Spleen (tissue), 11 donors: ENCODE measurements at regions not wholly inside any gene's neighbourhood (a gene's known extent, or its start where the extent isn't known, plus 50 kb on each side); places are given as distances from the start of the nearest gene placed in this dataset.

Experiments
- DNase-seq: peaks from one replicate; pipeline ENCODE4 v3.0.0-alpha.2; 2020
- H3K27ac ChIP-seq, 8 donors: fragments of 200-600 bp; sonication (generic) in 7 of 8; 1 replicate in 4 of 8; 2 replicates in 4 of 8; pipeline versions ENCODE4 v1.5.0 to v1.8.0; 2016 to 2021; ENCODE audit warnings: inconsistent platforms in 4 of 8, mild to moderate bottlenecking in 4 of 8, moderate library complexity in 1 of 8
- H3K27me3 ChIP-seq, 7 donors: fragments of 200-600 bp; sonication (generic) in 6 of 7; replicated peaks in 1 of 7; 1 replicate in 4 of 7; 2 replicates in 3 of 7; pipeline versions ENCODE4 v1.5.0 to v1.8.0; 2016 to 2021; ENCODE audit warnings: inconsistent platforms in 3 of 7, mild to moderate bottlenecking in 1 of 7
- H3K36me3 ChIP-seq, 6 donors: fragments of 200-600 bp; sonication (generic) in 5 of 6; 1 replicate in 4 of 6; 2 replicates in 2 of 6; pipeline versions ENCODE4 v1.5.0 to v1.8.0; 2016 to 2021; ENCODE audit warnings: inconsistent platforms in 2 of 6
- H3K4me1 ChIP-seq, 6 donors: fragments of 200-600 bp; sonication (generic) in 5 of 6; 1 replicate in 3 of 6; 2 replicates in 3 of 6; pipeline versions ENCODE4 v1.5.0 to v1.8.0; 2016 to 2021; ENCODE audit warnings: inconsistent platforms in 3 of 6
- H3K4me3 ChIP-seq, 8 donors: fragments of 200-600 bp; sonication (generic) in 7 of 8; 1 replicate in 4 of 8; 2 replicates in 4 of 8; pipeline versions ENCODE4 v1.5.0 to v1.8.0; 2016 to 2021; ENCODE audit warnings: inconsistent platforms in 4 of 8, mild to moderate bottlenecking in 4 of 8, moderate library complexity in 2 of 8
- H3K9me3 ChIP-seq, 8 donors: fragments of 200-600 bp; sonication (generic) in 7 of 8; 1 replicate in 4 of 8; 2 replicates in 4 of 8; pipeline versions ENCODE4 v1.5.0 to v1.8.0; 2016 to 2021; ENCODE audit warnings: inconsistent platforms in 4 of 8
- CTCF ChIP-seq, 11 experiments: fragments of 200-600 bp in 7 of 11; fragments of 450-650 bp in 4 of 11; sonication (generic) in 4 of 11; IDR thresholded peaks in 8 of 11; conservative IDR thresholded peaks in 3 of 11; 1 replicate in 7 of 11; 2 replicates in 4 of 11; pipeline versions ENCODE4 v1.4.0 to v1.8.0; 2016 to 2021; ENCODE audit warnings: antibody characterized with exemption in 11 of 11, inconsistent platforms in 4 of 11, mild to moderate bottlenecking in 1 of 11
- POLR2A ChIP-seq, 3 donors: fragments of 450-650 bp; IDR thresholded peaks; one replicate each; pipeline ENCODE4 v1.5.1; 2017; ENCODE audit warnings: antibody characterized with exemption in 3 of 3, mild to moderate bottlenecking in 1 of 3
- POLR2AphosphoS5 ChIP-seq, 3 donors: sonication (generic); formaldehyde crosslinking; IDR thresholded peaks; one replicate each; pipeline ENCODE4 v1.5.1; 2017; ENCODE audit warnings: antibody characterized with exemption in 3 of 3
- WGBS, 5 donors: extraction: QIAGEN DNeasy Blood & Tissue Kit in 3 of 5; methylation state at CpG; one replicate each; pipeline versions ENCODE4 v1.1.5 to v1.1.7; 2013 to 2018; 5-methylcytosine and 5-hydroxymethylcytosine counted together
- intact Hi-C: fragments of 100-400 bp; cut with DNase I; formaldehyde crosslinking; loops from one replicate; pipeline ENCODE4 v1.15.0; 2023; ENCODE audit warnings: low total_unique reads
- donor health status: healthy with polysubstance abuse.
- donor health status: DM: no; HTN: no; CAD: no; lungs with moderate emphysema.
- donor health status: DM: no; HTN: no; CAD: no.
- donor health status: Bipolar disorder and iron deficiency.
- donor health status: healthy.
- donor health status: DM: no; HTN: no; CAD: no.
- donor health status: DM: yes; HTN: yes; CAD: no.

GRCh38 chr3:146881356-146881755, 276.2 kb upstream of the PLSCR5 start:
- Histone ChIP-seq H3K4me3 (no peak overlapping the region), H3K36me3 (no peaks in the 10 kb centered on the region), H3K27me3 (no peaks in the 10 kb centered on the region), H3K9me3 (peaks cover 0 to 4% (median 0%) of the 10 kb centered on the region in 8 donors), H3K4me1 (no peaks in the 10 kb centered on the region), H3K27ac (no peak overlapping the region)
- DNase-seq, result no peak
- no peak for TF ChIP-seq CTCF (IDR thresholded peaks at IDR 0.05 in 8 of 11, conservative IDR thresholded peaks at IDR 0.05 in 3 of 11)
- no peak for TF ChIP-seq POLR2A (IDR thresholded peaks at IDR 0.05)
- no peak for TF ChIP-seq POLR2AphosphoS5 (IDR thresholded peaks at IDR 0.05)
- WGBS, 5 donors, result 69 to 84% (median 79%) methylated on average over 6 of the region's 6 CpGs
- intact Hi-C loops, result no loop called here

- intact Hi-C loops, result no loop called here
Observed at GRCh38 chr3:146873748-146874147, 268.6 kb upstream of the PLSCR5 start.

GRCh38 chr3:146865175-146865755, 260.1 kb upstream of the PLSCR5 start:
- no peak for DNase-seq
- no peak overlapping the region for H3K4me3 ChIP-seq
- peaks cover 0 to 5% (median 0%) of the 10 kb centered on the region in 8 donors for H3K9me3 ChIP-seq
- intact Hi-C loops, result no loop called here
- no peak for TF ChIP-seq POLR2AphosphoS5 (IDR thresholded peaks at IDR 0.05)
- TF ChIP-seq POLR2A (IDR thresholded peaks at IDR 0.05), result no peak
- TF ChIP-seq CTCF (IDR thresholded peaks at IDR 0.05 in 8 of 11, conservative IDR thresholded peaks at IDR 0.05 in 3 of 11), result no peak
- no peak overlapping the region for H3K27ac ChIP-seq
- no peaks in the 10 kb centered on the region for H3K4me1 ChIP-seq
- WGBS, 5 donors, result 52 to 65% (median 62%) methylated on average over 7 of the region's 7 CpGs
- H3K27me3 ChIP-seq, result no peaks in the 10 kb centered on the region
- H3K36me3 ChIP-seq, result no peaks in the 10 kb centered on the region

More at GRCh38 chr3:146873748-146874147, 268.6 kb upstream of the PLSCR5 start:
- TF ChIP-seq CTCF (IDR thresholded peaks at IDR 0.05 in 8 of 11, conservative IDR thresholded peaks at IDR 0.05 in 3 of 11) (no peak), POLR2A (IDR thresholded peaks at IDR 0.05) (no peak), POLR2AphosphoS5 (IDR thresholded peaks at IDR 0.05) (no peak)
- no peaks in the 10 kb centered on the region for H3K27me3 ChIP-seq
- H3K4me1 ChIP-seq, result no peaks in the 10 kb centered on the region
- peaks cover 3 to 47% (median 28%) of the 10 kb centered on the region in 8 donors for H3K9me3 ChIP-seq
- no peak overlapping the region for H3K27ac ChIP-seq
- no peak for DNase-seq
- no peak overlapping the region for H3K4me3 ChIP-seq
- no peaks in the 10 kb centered on the region for H3K36me3 ChIP-seq

GRCh38 chr3:146861262-146861661, 256.1 kb upstream of the PLSCR5 start:
- no peak overlapping the region for H3K4me3 ChIP-seq
- no peaks in the 10 kb centered on the region for H3K4me1 ChIP-seq
- TF ChIP-seq POLR2A (IDR thresholded peaks at IDR 0.05) (no peak), POLR2AphosphoS5 (IDR thresholded peaks at IDR 0.05) (no peak), CTCF (IDR thresholded peaks at IDR 0.05 in 8 of 11, conservative IDR thresholded peaks at IDR 0.05 in 3 of 11) (no peak)
- H3K36me3 ChIP-seq, result no peaks in the 10 kb centered on the region
- H3K9me3 ChIP-seq, result peaks cover 0 to 4% (median 0%) of the 10 kb centered on the region in 8 donors
- DNase-seq, result no peak
- WGBS, 5 donors, result 84 to 94% (median 93%) methylated on average over 3 of the region's 3 CpGs
- intact Hi-C loops, result no loop called here
- no peak overlapping the region for H3K27ac ChIP-seq
- H3K27me3 ChIP-seq, result no peaks in the 10 kb centered on the region
